Gastroesophageal sphincter (tissue), 3 donors: ENCODE measurements at regions not wholly inside any gene's neighbourhood (a gene's known extent, or its start where the extent isn't known, plus 50 kb on each side); places are given as distances from the start of the nearest gene placed in this dataset.

Experiments used
- CTCF ChIP-seq, 4 experiments: fragments of 200-600 bp in 2 of 4; fragments of 450-650 bp in 2 of 4; sonication (generic) in 1 of 4; IDR thresholded peaks; one replicate each; pipeline ENCODE4 v1.5.1; 2017 to 2019; ENCODE audit warnings: antibody characterized with exemption in 4 of 4, mild to moderate bottlenecking in 2 of 4, moderate library complexity in 2 of 4
- POLR2AphosphoS5 ChIP-seq: sonication (generic); formaldehyde crosslinking; IDR thresholded peaks from one replicate; pipeline ENCODE4 v1.6.1; 2017; ENCODE audit warnings: antibody characterized with exemption

- TF ChIP-seq CTCF (IDR thresholded peaks at IDR 0.05) (no peak), POLR2AphosphoS5 (no peak)
Observed at GRCh38 chr2:83176539-83176938, 1282.5 kb downstream of the SUCLG1 start.
